HK-2 (cell line): ENCODE measurements at regions not wholly inside any gene's neighbourhood (a gene's known extent, or its start where the extent isn't known, plus 50 kb on each side); places are given as distances from the start of the nearest gene placed in this dataset.
"Not testable (repeated sequence)": the region's sequence is repeated elsewhere in the genome, so short reads cannot be mapped to it uniquely, and the experiment has no call there.

Experiments used
- DNase-seq: peaks from one replicate; pipeline ENCODE4 v3.0.0-alpha.2; 2018; ENCODE audit not compliant: unreplicated experiment

GRCh38 chr5:24135536-24135935 lies 509.2 kb downstream of the CDH10 start:
- no peak for DNase-seq

GRCh38 chr5:24141046-24141445 lies 503.7 kb downstream of the CDH10 start:
- DNase-seq = no peak

GRCh38 chr5:24142341-24142740 lies 502.4 kb downstream of the CDH10 start:
- DNase-seq = no peak

DNA sequence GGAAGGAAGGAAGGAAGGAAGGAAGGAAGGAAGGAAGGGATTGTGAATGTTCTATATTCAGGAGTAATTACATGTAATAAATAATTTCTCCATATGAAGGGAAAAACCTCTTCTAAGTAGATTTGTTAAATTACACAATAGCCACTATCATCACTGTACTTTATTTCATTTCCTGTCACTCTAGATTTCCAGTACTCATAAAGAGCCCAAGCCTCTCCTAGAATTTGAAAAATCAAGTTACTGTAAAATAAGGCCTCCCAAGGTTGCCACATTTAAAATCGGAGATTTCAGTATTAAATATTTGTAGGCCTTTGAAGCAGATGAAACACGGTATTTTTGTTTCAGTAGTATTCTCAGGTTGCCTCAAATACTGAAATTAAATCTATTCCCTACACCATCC lies 499.0 kb downstream of the CDH10 start:
- DNase-seq = no peak

- DNase-seq = no peak
Measured at GRCh38 chr5:24161559-24161958, 483.2 kb downstream of the CDH10 start.

DNA sequence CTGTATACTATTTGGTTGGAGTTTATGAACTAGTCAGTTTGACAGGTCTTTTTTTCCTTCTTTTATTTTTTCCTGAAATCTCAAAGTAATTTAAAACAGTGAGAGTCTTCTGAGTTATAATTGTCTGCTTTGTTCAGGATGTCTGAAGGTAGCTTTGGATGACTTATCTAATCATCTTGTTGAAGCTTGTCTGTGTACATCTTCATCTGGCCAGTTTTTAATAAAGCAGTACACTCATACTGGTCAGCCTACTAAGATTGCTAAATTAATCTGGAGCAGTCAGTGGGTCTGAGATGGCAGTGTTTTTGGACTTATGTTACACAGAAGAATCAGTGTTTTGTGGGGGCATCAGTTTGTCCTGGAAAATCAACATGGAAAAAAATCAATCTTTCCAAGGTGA lies 482.4 kb downstream of the CDH10 start:
- no peak for DNase-seq

GRCh38 chr5:24163091-24163490 lies 481.7 kb downstream of the CDH10 start:
- DNase-seq = no peak

GRCh38 chr5:24167806-24168205 lies 477.0 kb downstream of the CDH10 start:
- no peak for DNase-seq

DNA sequence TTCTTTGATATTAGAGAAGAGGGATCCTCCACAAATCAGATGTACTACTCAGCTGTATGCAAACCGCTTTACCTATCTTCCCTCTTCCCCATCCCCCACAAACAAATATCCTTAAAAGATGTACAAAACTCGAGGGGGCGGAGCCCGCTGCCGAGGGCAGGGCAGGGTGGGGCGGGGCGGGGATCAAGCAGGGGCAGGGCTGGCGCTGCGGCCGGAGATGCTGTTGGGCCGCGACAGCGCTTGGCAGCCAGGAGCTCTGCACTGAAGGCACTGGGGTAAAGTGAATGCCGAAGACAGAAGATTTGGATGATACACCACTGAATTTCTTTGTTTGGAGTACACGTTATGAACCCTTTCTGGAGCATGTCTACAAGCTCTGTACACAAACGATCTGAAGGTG lies 474.8 kb downstream of the CDH10 start:
- no peak for DNase-seq

DNA sequence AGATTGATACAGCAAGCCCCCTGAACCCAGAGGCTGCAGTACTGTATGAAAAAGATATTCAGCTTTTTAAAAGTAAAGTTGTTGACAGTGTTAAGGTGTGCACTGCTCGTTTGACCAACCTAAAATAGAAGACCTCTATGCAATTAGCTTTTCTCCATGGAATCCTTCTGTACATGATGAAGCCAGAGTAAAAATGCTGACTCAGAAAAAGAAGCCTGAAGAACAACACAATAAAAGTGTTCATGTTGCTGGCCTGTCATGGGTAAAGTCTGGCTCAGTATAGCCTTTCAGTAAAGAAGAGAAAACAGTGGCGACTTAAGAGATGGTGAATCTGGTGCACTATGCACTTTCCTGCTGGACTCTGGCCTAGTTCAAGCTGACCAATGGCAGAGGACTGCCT lies 473.8 kb downstream of the CDH10 start:
- DNase-seq = not testable (repeated sequence)

DNA sequence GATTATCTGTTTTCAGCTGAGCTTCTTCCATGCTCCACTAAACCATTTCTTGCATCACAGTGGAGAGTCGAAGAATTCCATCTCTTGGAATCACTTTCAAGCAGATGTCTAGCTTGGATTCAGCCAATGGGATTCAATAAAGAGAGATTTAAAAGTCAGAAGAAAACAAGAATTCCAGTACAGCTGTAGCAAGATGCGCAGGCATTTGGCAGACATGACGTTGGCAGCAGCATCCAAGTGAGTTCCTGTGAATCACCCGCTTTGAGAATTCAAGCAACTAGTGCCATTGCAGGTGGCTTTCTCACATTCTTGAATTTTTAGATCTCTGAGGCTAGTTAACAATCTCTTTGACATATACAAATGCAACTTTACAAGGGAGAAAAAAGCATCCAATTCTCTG lies 467.0 kb downstream of the CDH10 start:
- no peak for DNase-seq

GRCh38 chr5:24183981-24184380 lies 460.8 kb downstream of the CDH10 start:
- no peak for DNase-seq

DNA sequence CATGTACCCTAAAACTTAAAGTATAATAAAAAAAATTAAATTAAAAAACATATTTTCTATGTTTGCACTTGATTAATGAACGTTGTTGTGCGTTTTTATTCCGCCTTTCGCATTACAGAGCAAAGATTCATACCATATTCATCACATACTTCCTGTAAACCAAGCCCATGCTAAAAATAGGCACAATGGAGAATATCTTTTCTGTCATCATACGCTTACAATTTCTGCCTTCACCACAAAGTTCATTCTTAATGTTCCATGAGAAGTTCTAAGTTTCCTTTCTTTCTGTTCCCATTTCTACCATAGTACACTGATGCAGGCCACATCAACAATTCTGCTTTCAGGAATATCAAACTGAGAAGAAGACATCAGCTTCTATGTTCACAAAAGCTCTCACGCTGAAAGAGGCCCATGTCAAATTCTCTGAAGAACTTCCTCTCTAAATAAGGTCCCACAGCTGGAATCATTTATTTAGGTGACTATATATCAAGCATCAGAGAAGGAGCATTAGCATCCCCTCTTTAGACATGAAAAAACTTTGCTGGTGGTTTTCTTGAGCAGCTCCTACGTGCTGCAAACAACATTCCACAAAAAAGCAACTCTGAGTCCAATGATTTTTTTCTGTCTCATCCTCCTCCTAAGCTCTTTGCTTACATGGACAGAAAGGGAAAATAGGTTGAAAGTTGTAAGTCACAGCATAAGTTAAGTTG lies 456.4 kb downstream of the CDH10 start:
- DNase-seq = no peak

DNA sequence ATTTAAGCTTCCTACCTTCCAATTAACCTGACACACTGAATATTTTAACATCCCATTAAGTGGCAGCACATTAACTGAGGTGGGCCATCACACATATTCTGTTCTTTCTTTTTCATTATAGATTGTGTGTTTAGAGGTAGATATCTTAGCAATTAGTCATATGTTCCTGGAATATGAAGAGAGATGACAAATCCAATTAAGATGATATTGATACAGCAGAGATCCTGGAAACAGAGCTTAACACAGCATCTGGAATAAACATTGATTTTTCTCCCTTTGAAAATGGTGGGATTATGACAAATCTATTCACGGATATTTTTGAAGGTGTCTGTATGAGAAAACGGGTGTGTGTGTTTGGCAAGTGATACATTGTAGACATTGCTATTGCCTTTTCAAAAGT lies 448.0 kb downstream of the CDH10 start:
- no peak for DNase-seq

DNA sequence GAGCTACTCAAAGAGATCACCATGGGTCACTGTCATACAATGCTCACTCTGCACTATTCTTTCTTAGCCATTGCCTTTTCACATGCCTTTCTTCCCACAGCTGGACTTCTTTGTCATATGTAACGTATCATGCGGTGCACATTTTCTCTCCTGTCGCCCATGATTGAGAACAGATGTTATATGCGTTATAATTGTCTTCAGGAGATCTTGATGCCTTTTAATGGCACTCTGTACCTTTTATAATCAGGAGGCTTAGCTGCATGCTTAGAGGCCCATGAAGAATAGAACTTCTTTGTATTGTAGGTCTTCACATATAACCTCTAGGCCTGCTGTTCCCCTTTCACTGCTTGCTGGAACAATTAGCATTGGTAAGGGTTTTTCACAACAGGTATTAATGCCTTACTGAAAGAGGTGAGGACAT lies 436.1 kb downstream of the CDH10 start:
- DNase-seq = no peak

DNA sequence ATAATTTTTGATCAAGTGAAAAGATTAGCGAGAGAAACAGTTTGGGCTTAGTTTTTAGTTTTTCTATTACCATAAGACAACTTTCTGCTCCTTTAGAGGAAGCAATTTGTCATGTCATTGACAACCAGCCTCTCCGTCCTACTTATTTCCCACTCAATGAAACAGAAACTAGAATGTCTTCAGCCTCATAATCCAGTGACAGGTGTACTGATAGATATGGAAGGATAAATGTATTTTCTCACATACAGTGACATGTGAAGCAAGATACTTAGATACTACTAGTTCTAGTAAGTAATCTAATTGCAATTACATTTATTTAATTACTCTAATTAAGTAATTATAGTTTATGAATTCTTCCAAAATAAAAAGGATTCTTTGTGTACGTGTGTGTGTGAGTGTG lies 429.7 kb downstream of the CDH10 start:
- DNase-seq = no peak

DNA sequence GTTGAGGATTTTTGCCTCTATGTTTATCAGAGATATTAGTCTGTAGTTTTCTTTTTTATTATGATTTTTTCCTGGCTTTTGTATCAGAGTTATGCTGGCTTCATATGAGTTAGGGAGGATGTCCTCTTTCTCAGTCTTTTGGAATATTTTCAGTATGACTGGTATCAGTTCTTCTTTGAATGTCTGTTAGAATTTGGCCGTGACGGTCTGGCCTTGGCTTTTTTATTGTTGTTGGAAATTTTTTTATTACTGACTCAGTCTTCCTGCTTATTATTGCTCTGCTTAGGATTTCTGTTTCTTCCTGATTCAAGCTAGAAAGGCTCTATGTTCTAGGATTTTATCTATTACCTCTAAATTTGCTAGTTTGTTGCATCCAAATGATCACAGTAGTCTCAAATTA lies 421.9 kb downstream of the CDH10 start:
- DNase-seq = no peak

- no peak for DNase-seq
Measured at GRCh38 chr5:24225051-24225450, 419.7 kb downstream of the CDH10 start.

DNA sequence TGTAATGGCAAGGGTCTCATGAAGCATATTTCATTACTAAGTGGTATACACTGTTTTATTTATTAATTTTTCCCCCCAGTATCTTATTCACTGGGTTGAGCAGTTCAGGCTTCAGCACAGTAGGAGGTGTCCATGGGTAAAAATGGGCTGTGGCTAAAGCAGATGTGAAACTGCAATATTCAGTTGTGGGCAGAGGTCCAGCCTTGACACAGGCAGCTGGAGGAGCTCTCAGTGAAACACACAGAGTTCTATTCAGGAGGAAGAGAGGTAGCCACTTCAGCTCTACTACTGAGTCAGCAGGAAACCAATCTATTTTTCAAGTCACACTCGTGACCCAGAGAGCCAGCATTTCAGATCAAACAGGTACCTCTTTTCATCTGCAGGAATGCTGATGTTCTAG lies 418.3 kb downstream of the CDH10 start:
- no peak for DNase-seq

GRCh38 chr5:24227881-24228280 lies 416.9 kb downstream of the CDH10 start:
- not testable (repeated sequence) for DNase-seq

DNA sequence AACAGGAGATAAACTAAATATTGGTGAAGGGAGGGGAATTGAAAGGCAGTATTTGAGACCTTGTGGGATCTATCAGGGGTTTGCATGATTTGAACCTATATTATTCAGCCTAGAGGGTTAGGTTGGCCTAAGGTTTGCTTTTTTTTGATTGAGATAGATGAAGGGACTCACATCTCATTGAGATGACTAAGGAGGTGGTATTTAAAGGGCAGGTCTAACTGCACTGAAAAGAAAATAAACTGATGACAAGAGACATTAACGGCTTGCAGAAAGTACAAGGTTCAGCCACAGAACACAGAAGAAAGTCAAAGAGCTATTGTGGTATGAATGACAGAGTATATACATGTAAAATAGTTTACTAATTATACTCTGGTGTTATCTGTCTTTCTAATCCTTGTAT lies 412.7 kb downstream of the CDH10 start:
- DNase-seq = no peak

GRCh38 chr5:24232929-24233498 lies 411.8 kb downstream of the CDH10 start:
- DNase-seq = no peak

- no peak for DNase-seq
Measured at GRCh38 chr5:24235946-24236345, 408.8 kb downstream of the CDH10 start.

- no peak for DNase-seq
Measured at GRCh38 chr5:24245821-24246220, 399.0 kb downstream of the CDH10 start.
